ENCODE measurements at regions not wholly inside any gene's neighbourhood (a gene's known extent, or its start where the extent isn't known, plus 50 kb on each side); places are given as distances from the start of the nearest gene placed in this dataset.

- no peak for TF ChIP-seq POLR2A (IDR thresholded peaks at IDR 0.05)
- intact Hi-C loops (cut with DNase I), result no loop called here
- Histone ChIP-seq H3K27ac (no peak overlapping the region), H3K9me3 (no peaks in the 10 kb centered on the region), H3K4me1 (no peaks in the 10 kb centered on the region), H3K27me3 (no peaks in the 10 kb centered on the region), H3K4me3 (no peak overlapping the region), H3K36me3 (no peaks in the 10 kb centered on the region)
- no peak for DNase-seq (ENCODE audit: extremely low spot score in 2 of 2)
These were observed 57.4 kb upstream of the CCDC167 start for GRCh38 chr6:37556881-37557644.

DNA sequence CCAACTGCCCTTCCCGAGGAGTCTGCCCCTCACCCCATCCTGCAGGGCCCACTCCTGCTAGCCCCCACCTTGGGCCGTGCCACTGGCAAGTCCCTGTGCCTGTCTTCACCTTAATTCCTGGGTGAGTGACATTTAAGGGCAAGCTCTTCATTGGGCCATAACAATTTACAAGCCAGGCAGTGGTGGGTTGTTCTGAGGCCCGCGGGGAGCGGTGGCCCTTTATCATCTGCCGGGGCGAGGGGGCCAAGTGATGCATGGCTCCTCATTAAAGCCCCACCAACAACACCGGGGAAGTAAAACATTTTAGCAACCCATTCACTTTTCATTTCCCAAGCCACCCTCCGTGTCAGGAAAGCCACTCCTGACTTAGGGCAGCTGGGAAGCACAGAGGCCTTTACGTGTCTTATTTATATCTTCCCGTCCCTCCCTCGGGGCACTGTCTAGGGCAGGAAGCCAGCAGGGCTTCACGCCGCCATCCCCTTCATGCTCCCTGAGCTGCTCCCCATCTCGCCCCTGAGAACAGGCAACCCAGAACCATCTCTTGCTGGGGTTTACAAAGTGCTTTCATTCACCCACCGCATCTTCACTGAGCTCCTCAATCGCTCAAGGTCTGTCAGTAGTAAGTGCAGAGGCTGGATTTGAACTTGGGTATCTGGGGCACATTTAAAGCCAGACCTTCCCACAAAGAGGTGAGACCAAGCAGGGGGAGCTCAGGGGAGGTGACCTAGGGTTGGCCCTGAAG, 55.5 kb upstream of the CCDC167 start:
- TF ChIP-seq POLR2AphosphoS5 (IDR thresholded peaks at IDR 0.05; ENCODE audit: insufficient read depth in 1 of 2, low read depth in 1 of 2) (no peak), POLR2A (IDR thresholded peaks at IDR 0.05) (no peak), CTCF (IDR thresholded peaks at IDR 0.05) (no peak)
- H3K36me3 ChIP-seq, result no peaks in the 10 kb centered on the region
- no peaks in the 10 kb centered on the region for H3K27me3 ChIP-seq
- no peaks in the 10 kb centered on the region for H3K4me1 ChIP-seq
- no peak overlapping the region for H3K27ac ChIP-seq
- intact Hi-C loops (cut with DNase I), result no loop called here
- no peak for DNase-seq (ENCODE audit: extremely low spot score in 2 of 2)
- no peaks in the 10 kb centered on the region for H3K9me3 ChIP-seq
- H3K4me3 ChIP-seq, result no peak overlapping the region

DNA sequence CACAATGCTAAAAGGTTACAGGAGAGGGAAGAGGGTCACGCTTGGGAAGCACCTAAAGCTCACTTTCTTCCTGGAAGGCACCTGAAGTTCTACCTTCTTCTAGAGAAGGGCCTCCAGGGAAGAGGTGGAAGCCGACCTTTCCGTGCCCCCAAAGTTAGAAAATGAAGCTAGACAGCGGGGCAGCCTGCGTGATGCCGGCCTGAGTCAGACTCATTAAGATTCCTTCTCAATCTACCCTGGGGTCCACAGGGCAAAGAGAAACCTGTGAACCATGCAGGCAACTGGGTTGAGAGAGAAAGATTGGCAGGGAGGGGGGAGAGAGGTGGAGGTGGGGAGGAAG, 54.8 kb upstream of the CCDC167 start:
- Histone ChIP-seq H3K27ac (no peak overlapping the region), H3K27me3 (no peaks in the 10 kb centered on the region), H3K4me1 (no peaks in the 10 kb centered on the region), H3K4me3 (no peak overlapping the region), H3K36me3 (no peaks in the 10 kb centered on the region), H3K9me3 (no peaks in the 10 kb centered on the region)
- DNase-seq (ENCODE audit: extremely low spot score in 2 of 2), result no peak
- TF ChIP-seq POLR2AphosphoS5 (IDR thresholded peaks at IDR 0.05; ENCODE audit: insufficient read depth in 1 of 2, low read depth in 1 of 2), result no peak
- no peak for TF ChIP-seq CTCF (IDR thresholded peaks at IDR 0.05)
- no peak for TF ChIP-seq POLR2A (IDR thresholded peaks at IDR 0.05)
- intact Hi-C loops (cut with DNase I), result no loop called here

- no peak for TF ChIP-seq CTCF (IDR thresholded peaks at IDR 0.05)
- no peak for TF ChIP-seq POLR2A (IDR thresholded peaks at IDR 0.05)
- TF ChIP-seq POLR2AphosphoS5 (IDR thresholded peaks at IDR 0.05; ENCODE audit: insufficient read depth in 1 of 2, low read depth in 1 of 2), result no peak
These were observed 52.6 kb upstream of the CCDC167 start for GRCh38 chr6:37552267-37552666.

GRCh38 chr6:37551867-37552266, 52.2 kb upstream of the CCDC167 start:
- no peak for DNase-seq (ENCODE audit: extremely low spot score in 2 of 2)
- Histone ChIP-seq H3K4me3 (no peak overlapping the region), H3K9me3 (no peaks in the 10 kb centered on the region), H3K4me1 (peaks cover 7% of the 10 kb centered on the region), H3K36me3 (no peaks in the 10 kb centered on the region), H3K27me3 (no peaks in the 10 kb centered on the region), H3K27ac (no peak overlapping the region)
- intact Hi-C loops (cut with DNase I), result no loop called here
- no peak for TF ChIP-seq POLR2A (IDR thresholded peaks at IDR 0.05)
- TF ChIP-seq CTCF (IDR thresholded peaks at IDR 0.05), result no peak
- TF ChIP-seq POLR2AphosphoS5 (IDR thresholded peaks at IDR 0.05; ENCODE audit: insufficient read depth in 1 of 2, low read depth in 1 of 2), result no peak

More at GRCh38 chr6:37552267-37552666, 52.6 kb upstream of the CCDC167 start:
- Histone ChIP-seq H3K27me3 (no peaks in the 10 kb centered on the region), H3K4me3 (no peak overlapping the region), H3K36me3 (no peaks in the 10 kb centered on the region), H3K4me1 (peaks cover 7% of the 10 kb centered on the region), H3K27ac (no peak overlapping the region), H3K9me3 (no peaks in the 10 kb centered on the region)
- intact Hi-C loops (cut with DNase I), result no loop called here
- DNase-seq (ENCODE audit: extremely low spot score in 2 of 2), result no peak
